GM13977 (cell line): ENCODE measurements at regions not wholly inside any gene's neighbourhood (a gene's known extent, or its start where the extent isn't known, plus 50 kb on each side); places are given as distances from the start of the nearest gene placed in this dataset.

Experiments used
- DNase-seq: peaks from one replicate; pipeline ENCODE4 v3.0.0; 2012; ENCODE audit warnings: low spot score
- in situ Hi-C: fragments of 300-500 bp; cut with MboI; formaldehyde crosslinking; loops from one replicate; pipeline ENCODE4 v1.12.0; 2022; ENCODE audit warnings: low sequenced_read_pairs, low pct_unique_long_range_greater_than_20kb, mixed read lengths, inconsistent platforms; ENCODE audit not compliant: unreplicated experiment
- TF ChIP-seq, protein P1 (sequence below): IDR thresholded peaks from 2 replicates; pipeline ENCODE4 v1.5.1; 2012; ENCODE audit warnings: mild to moderate bottlenecking, control low read depth; ENCODE audit not compliant: insufficient read depth; ENCODE audit errors: extremely low read depth, missing control alignments

DNA sequence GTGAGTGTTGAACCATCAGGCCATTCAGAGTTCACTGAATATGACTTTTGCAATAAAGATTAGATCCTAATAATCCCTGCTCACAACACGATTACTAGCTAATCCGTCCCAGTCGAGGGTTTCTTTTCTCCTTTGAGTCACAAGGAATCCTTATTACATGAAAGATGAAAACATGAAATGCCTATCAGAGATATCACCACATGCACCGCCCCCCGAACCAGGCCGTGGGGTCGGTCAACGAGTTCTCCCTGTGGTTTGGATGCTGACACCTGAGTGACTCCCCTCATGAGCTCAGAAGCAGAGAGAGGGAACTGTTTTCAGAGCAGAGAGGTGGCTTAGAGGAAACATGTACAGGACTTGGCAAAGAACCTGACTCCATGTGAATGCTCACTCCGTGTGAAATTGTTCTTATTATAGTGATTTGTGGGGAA lies 263.3 kb downstream of the ETS1 start:
- in situ Hi-C loops: no loop called here
- TF ChIP-seq, protein P1, sequence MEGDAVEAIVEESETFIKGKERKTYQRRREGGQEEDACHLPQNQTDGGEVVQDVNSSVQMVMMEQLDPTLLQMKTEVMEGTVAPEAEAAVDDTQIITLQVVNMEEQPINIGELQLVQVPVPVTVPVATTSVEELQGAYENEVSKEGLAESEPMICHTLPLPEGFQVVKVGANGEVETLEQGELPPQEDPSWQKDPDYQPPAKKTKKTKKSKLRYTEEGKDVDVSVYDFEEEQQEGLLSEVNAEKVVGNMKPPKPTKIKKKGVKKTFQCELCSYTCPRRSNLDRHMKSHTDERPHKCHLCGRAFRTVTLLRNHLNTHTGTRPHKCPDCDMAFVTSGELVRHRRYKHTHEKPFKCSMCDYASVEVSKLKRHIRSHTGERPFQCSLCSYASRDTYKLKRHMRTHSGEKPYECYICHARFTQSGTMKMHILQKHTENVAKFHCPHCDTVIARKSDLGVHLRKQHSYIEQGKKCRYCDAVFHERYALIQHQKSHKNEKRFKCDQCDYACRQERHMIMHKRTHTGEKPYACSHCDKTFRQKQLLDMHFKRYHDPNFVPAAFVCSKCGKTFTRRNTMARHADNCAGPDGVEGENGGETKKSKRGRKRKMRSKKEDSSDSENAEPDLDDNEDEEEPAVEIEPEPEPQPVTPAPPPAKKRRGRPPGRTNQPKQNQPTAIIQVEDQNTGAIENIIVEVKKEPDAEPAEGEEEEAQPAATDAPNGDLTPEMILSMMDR: no peak
- DNase-seq: no peak

DNA sequence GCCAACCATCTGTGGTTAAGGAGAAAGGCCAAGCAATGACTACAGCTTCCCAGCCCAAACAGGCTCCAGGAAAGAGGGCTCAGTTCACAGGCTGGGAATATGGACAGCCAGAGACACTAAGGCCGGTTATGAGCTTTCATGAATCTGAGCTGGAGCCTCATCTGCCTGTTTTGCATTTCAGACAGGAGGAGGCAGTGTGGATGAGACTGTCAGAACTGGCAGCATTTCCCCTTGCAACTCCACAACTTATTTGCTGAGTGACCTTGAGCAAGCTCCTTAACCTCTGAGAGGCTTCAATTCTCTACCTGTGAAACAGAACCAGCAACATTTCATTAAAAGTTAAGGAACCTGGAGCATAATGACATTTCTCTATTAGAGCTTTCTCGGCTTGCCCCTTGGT lies 264.0 kb downstream of the ETS1 start:
- TF ChIP-seq, protein P1: peak; percentile 71
- DNase-seq: peak; percentile 45
- in situ Hi-C loops: no loop called here

- TF ChIP-seq, protein P1: no peak
- in situ Hi-C loops: no loop called here
Measured at GRCh38 chr11:128318856-128319474, 268.4 kb downstream of the ETS1 start.

GRCh38 chr11:128316541-128317227 lies 270.7 kb downstream of the ETS1 start:
- no peak for DNase-seq
- TF ChIP-seq, protein P1: no peak
- in situ Hi-C loops: no loop called here

More at GRCh38 chr11:128318856-128319474, 268.4 kb downstream of the ETS1 start:
- DNase-seq: peak; percentile 68

DNA sequence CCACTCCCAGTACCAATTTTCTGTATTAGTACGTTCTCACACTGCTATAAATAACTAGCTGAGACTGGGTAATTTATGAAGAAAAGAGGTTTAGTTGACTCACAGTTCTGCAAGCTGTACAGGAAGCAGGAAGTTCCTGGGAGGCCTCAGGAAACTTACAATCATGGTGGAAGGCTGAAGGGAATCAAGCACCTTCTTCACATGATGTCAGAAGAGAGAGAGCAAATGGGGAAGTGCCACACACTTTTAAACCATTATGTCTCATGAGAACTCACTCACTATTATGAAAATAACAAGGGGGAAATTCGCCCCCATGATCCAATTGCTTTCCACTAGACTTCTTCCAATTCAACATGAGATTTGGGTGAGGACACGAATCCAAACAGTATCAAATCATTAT lies 271.4 kb downstream of the ETS1 start:
- in situ Hi-C loops: no loop called here
- TF ChIP-seq, protein P1: no peak
- no peak for DNase-seq

- no peak for DNase-seq
- in situ Hi-C loops: no loop called here
- TF ChIP-seq, protein P1: no peak
Measured at GRCh38 chr11:128313931-128314330, 273.4 kb downstream of the ETS1 start.
